ENCODE measurements at regions not wholly inside any gene's neighbourhood (a gene's known extent, or its start where the extent isn't known, plus 50 kb on each side); places are given as distances from the start of the nearest gene placed in this dataset.

DNA sequence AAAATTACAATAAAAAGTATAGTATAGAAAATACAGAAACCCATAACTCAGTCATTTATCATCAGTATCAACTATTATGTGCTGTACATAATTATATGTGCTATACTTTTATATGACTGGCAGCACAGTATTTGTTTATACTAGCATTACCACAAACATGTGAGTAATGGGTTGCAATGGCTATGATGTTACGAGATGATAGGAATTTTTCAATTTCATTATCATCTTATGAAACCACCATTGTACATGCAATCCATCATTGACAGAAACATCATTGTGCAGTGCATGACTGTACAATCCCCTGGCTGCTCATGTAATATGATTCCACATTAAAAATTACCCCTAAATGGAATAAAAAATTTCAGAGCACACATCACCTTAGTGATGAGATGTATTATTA, 55.7 kb upstream of the TMEM229A start:
- no peaks in the 10 kb centered on the region for H3K9me3 Mint-ChIP-seq (ENCODE audit: unreplicated experiment)
- ChIA-PET CTCF (no interaction called here), POLR2A (no interaction called here)

DNA sequence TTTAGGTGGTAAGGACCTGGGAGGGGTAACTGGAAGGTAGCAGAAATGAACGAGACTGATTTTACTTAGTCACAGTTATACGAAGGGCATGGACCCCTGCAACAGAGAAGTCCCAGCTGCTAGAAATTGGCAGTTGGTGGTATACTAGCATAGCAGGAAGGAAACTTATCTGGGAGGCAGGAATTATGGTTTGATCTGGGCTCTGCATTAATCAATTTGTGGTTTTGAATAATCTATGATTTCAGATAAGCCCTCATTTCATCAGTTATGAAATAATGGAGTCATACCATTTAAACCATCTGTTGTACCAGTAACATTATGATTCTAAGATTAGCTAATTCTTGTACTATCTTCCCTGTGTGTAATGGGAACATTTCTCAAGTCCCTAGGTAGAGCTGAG, 54.0 kb upstream of the TMEM229A start:
- Mint-ChIP-seq H3K9me3 (ENCODE audit: unreplicated experiment) (no peaks in the 10 kb centered on the region), H3K4me1 (ENCODE audit: low read depth, unreplicated experiment) (no peaks in the 10 kb centered on the region), H3K27me3 (ENCODE audit: insufficient read depth, unreplicated experiment) (peaks cover 3% of the 10 kb centered on the region), H3K27ac (ENCODE audit: unreplicated experiment) (no peak overlapping the region), H3K4me3 (ENCODE audit: unreplicated experiment) (no peak overlapping the region), H3K36me3 (ENCODE audit: insufficient read depth, unreplicated experiment) (no peaks in the 10 kb centered on the region)
- H3K27me3 ChIP-seq (replicated peaks; ENCODE audit: control insufficient read depth, insufficient read depth, low read length) = no peaks in the 10 kb centered on the region
- ChIA-PET CTCF (no interaction called here), POLR2A (no interaction called here)
- TF ChIP-seq, protein P1, sequence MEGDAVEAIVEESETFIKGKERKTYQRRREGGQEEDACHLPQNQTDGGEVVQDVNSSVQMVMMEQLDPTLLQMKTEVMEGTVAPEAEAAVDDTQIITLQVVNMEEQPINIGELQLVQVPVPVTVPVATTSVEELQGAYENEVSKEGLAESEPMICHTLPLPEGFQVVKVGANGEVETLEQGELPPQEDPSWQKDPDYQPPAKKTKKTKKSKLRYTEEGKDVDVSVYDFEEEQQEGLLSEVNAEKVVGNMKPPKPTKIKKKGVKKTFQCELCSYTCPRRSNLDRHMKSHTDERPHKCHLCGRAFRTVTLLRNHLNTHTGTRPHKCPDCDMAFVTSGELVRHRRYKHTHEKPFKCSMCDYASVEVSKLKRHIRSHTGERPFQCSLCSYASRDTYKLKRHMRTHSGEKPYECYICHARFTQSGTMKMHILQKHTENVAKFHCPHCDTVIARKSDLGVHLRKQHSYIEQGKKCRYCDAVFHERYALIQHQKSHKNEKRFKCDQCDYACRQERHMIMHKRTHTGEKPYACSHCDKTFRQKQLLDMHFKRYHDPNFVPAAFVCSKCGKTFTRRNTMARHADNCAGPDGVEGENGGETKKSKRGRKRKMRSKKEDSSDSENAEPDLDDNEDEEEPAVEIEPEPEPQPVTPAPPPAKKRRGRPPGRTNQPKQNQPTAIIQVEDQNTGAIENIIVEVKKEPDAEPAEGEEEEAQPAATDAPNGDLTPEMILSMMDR (IDR thresholded peaks at IDR 0.05; ENCODE audit: insufficient read depth in 1 of 2, low read depth in 1 of 2, low read length in 1 of 2, severe bottlenecking in 1 of 2, unreplicated experiment in 1 of 2) = no peak
- intact Hi-C loops (cut with micrococcal nuclease; ENCODE audit: unreplicated experiment) = no loop called here
- BruUV-seq (replicated peaks) = no TSS peak
- no peaks in the 10 kb centered on the region for H3K36me3 ChIP-seq (ENCODE audit: control insufficient read depth, insufficient read depth, low read length)
- H3K4me1 ChIP-seq = no peaks in the 10 kb centered on the region
- no peaks in the 10 kb centered on the region for H3K9me3 ChIP-seq
- no peak for DNase-seq
- no peak overlapping the region for H3K4me3 ChIP-seq (ENCODE audit: low read depth, low read length)

More for the DNA sequence above, 55.7 kb upstream of the TMEM229A start:
- Mint-ChIP-seq H3K27ac (ENCODE audit: unreplicated experiment) (no peak overlapping the region), H3K4me1 (ENCODE audit: low read depth, unreplicated experiment) (no peaks in the 10 kb centered on the region), H3K27me3 (ENCODE audit: insufficient read depth, unreplicated experiment) (peaks cover 3% of the 10 kb centered on the region), H3K4me3 (ENCODE audit: unreplicated experiment) (no peak overlapping the region), H3K36me3 (ENCODE audit: insufficient read depth, unreplicated experiment) (no peaks in the 10 kb centered on the region)
- Histone ChIP-seq H3K27me3 (replicated peaks; ENCODE audit: control insufficient read depth, insufficient read depth, low read length) (no peaks in the 10 kb centered on the region), H3K36me3 (ENCODE audit: control insufficient read depth, insufficient read depth, low read length) (no peaks in the 10 kb centered on the region), H3K9me3 (no peaks in the 10 kb centered on the region), H3K4me3 (ENCODE audit: low read depth, low read length) (no peak overlapping the region), H3K4me1 (no peaks in the 10 kb centered on the region)
- DNase-seq = no peak
- intact Hi-C loops (cut with micrococcal nuclease; ENCODE audit: unreplicated experiment) = no loop called here
- BruUV-seq (replicated peaks) = no TSS peak
- TF ChIP-seq, protein P1 (IDR thresholded peaks at IDR 0.05; ENCODE audit: insufficient read depth in 1 of 2, low read depth in 1 of 2, low read length in 1 of 2, severe bottlenecking in 1 of 2, unreplicated experiment in 1 of 2) = no peak

DNA sequence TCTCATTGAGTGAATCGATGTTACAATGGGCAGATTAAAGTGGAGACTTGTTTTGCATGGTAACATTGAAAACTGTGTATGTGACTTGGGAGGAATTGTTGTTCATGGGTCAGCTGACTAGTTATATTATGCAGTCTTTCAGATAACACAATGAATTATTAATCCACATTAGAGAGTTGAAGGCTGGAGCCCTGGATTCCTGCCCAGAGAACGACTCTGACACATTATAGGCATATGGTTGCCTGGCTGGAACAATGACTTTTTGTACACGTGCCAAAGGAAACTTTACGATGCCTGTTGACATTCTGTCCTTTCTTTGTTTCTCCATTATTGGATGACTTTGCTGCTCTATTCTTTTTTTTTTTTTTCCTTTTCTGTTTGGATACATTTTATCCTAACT, 52.3 kb upstream of the TMEM229A start:
- H3K27me3 ChIP-seq (replicated peaks; ENCODE audit: control insufficient read depth, insufficient read depth, low read length) = no peaks in the 10 kb centered on the region
- H3K9me3 ChIP-seq = no peaks in the 10 kb centered on the region
- POLR2A ChIA-PET = no interaction called here
- Mint-ChIP-seq H3K27me3 (ENCODE audit: insufficient read depth, unreplicated experiment) (peaks cover 3% of the 10 kb centered on the region), H3K36me3 (ENCODE audit: insufficient read depth, unreplicated experiment) (no peaks in the 10 kb centered on the region), H3K9me3 (ENCODE audit: unreplicated experiment) (no peaks in the 10 kb centered on the region), H3K27ac (ENCODE audit: unreplicated experiment) (no peak overlapping the region), H3K4me3 (ENCODE audit: unreplicated experiment) (no peak overlapping the region), H3K4me1 (ENCODE audit: low read depth, unreplicated experiment) (no peaks in the 10 kb centered on the region)
- intact Hi-C loops (cut with micrococcal nuclease; ENCODE audit: unreplicated experiment) = no loop called here
- TF ChIP-seq, protein P1 (IDR thresholded peaks at IDR 0.05; ENCODE audit: insufficient read depth in 1 of 2, low read depth in 1 of 2, low read length in 1 of 2, severe bottlenecking in 1 of 2, unreplicated experiment in 1 of 2) = no peak
- CTCF ChIA-PET = no interaction called here
- DNase-seq = no peak
- no TSS peak for BruUV-seq (replicated peaks)
- no peak overlapping the region for H3K4me3 ChIP-seq (ENCODE audit: low read depth, low read length)
- H3K36me3 ChIP-seq (ENCODE audit: control insufficient read depth, insufficient read depth, low read length) = no peaks in the 10 kb centered on the region
- H3K4me1 ChIP-seq = no peaks in the 10 kb centered on the region

Measured in Caco-2 (cell line).